IMR-90 (cell line): ENCODE measurements at regions not wholly inside any gene's neighbourhood (a gene's known extent, or its start where the extent isn't known, plus 50 kb on each side); places are given as distances from the start of the nearest gene placed in this dataset.
"Not testable (repeated sequence)": the region's sequence is repeated elsewhere in the genome, so short reads cannot be mapped to it uniquely, and the experiment has no call there.

Experiments
- ATAC-seq: fragments of 200-7000 bp; cut with Tn5 transposase; 2 replicates; pipeline ENCODE4 v1.9.1; 2020; ENCODE audit warnings: low read depth, mild to moderate bottlenecking, moderate library complexity
- BruUV-seq: library from RNA; stranded (reverse); fragments of 400-500 nt; replicated peaks from 2 replicates; lab custom pipeline; 2021; lab: Mats Ljungman, UMichigan
- CTCF ChIA-PET: fragments of 300-600 bp; formaldehyde crosslinking; extraction: SDS; loops from one replicate; lab custom pipeline; 2021; ENCODE audit warnings: antibody characterized with exemption; lab: Yijun Ruan, JAX
- POLR2A ChIA-PET: fragments of 300-600 bp; sonication (Branson Sonifier 250); formaldehyde crosslinking; loops from one replicate; lab custom pipeline; 2022; ENCODE audit warnings: antibody characterized with exemption; ENCODE audit not compliant: unreplicated experiment; lab: Charles Lee
- DNase-seq: peaks from one replicate; pipeline ENCODE4 v3.0.0; 2013
- H2AFZ ChIP-seq: replicated peaks from 2 replicates; pipeline ENCODE3; 2013; ENCODE audit warnings: low read length, mild to moderate bottlenecking; ENCODE audit not compliant: poor library complexity
- H2AK5ac ChIP-seq: 2 replicates; pipeline ENCODE4 v1.6.1; 2013; ENCODE audit warnings: low read depth, low read length, inconsistent platforms
- H2AK9ac ChIP-seq: replicated peaks from 2 replicates; pipeline ENCODE3; 2013; ENCODE audit warnings: mild to moderate bottlenecking, low read depth, low read length, moderate library complexity; ENCODE audit not compliant: poor library complexity
- H2BK120ac ChIP-seq: 2 replicates; pipeline ENCODE4 v1.6.1; 2013; ENCODE audit warnings: low read depth, low read length, inconsistent platforms
- H2BK15ac ChIP-seq: 3 replicates; pipeline ENCODE4 v1.6.1; 2013; ENCODE audit warnings: low read depth, low read length, inconsistent platforms
- H2BK20ac ChIP-seq: 2 replicates; pipeline ENCODE4 v1.6.1; 2013; ENCODE audit warnings: low read depth, mild to moderate bottlenecking, inconsistent platforms, low read length, moderate library complexity
- H2BK5ac ChIP-seq: 2 replicates; pipeline ENCODE4 v1.6.1; 2013; ENCODE audit warnings: mild to moderate bottlenecking, low read depth, low read length, inconsistent platforms; ENCODE audit not compliant: poor library complexity, severe bottlenecking
- H3K14ac ChIP-seq: replicated peaks from 2 replicates; pipeline ENCODE4 v1.6.1; 2013; ENCODE audit warnings: low read depth, low read length, inconsistent platforms
- H3K18ac ChIP-seq: 2 replicates; pipeline ENCODE4 v1.6.1; 2013; ENCODE audit warnings: low read depth, low read length, control low read depth
- H3K23ac ChIP-seq: 2 replicates; pipeline ENCODE4 v1.6.1; 2013; ENCODE audit warnings: low read depth, low read length, inconsistent platforms
- H3K27ac ChIP-seq: 2 replicates; pipeline ENCODE4 v1.5.1; 2013; ENCODE audit warnings: mild to moderate bottlenecking, control low read depth, low read length; ENCODE audit not compliant: insufficient read depth
- H3K27me3 ChIP-seq: 2 replicates; pipeline ENCODE4 v1.6.1; 2013; ENCODE audit warnings: low read length; ENCODE audit not compliant: control insufficient read depth, insufficient read depth
- H3K36me3 ChIP-seq: 2 replicates; pipeline ENCODE4 v1.6.1; 2013; ENCODE audit warnings: low read length, mixed read lengths; ENCODE audit not compliant: control insufficient read depth, insufficient read depth
- H3K4ac ChIP-seq: 2 replicates; pipeline ENCODE4 v1.6.1; 2013; ENCODE audit warnings: low read depth, low read length, inconsistent platforms
- H3K4me1 ChIP-seq: 2 replicates; pipeline ENCODE4 v1.6.1; 2013; ENCODE audit warnings: low read length, mixed read lengths; ENCODE audit not compliant: control insufficient read depth, insufficient read depth
- H3K4me2 ChIP-seq: 2 replicates; pipeline ENCODE4 v1.6.1; 2013; ENCODE audit warnings: low read depth, mild to moderate bottlenecking, control low read depth, low read length, moderate library complexity
- H3K4me3 ChIP-seq: 2 replicates; pipeline ENCODE4 v1.5.1; 2013; ENCODE audit warnings: low read depth, mild to moderate bottlenecking, control low read depth, low read length, moderate library complexity; ENCODE audit not compliant: insufficient read depth
- H3K56ac ChIP-seq: 2 replicates; pipeline ENCODE4 v1.6.1; 2013; ENCODE audit warnings: low read length, inconsistent platforms; ENCODE audit not compliant: insufficient read depth; ENCODE audit errors: extremely low read depth
- H3K79me1 ChIP-seq, 2 experiments: 2 replicates each; pipeline ENCODE4 v1.6.1; 2013; ENCODE audit warnings: low read length in 2 of 2, inconsistent platforms in 1 of 2, low read depth in 1 of 2
- H3K9ac ChIP-seq: 2 replicates; pipeline ENCODE4 v1.6.1; 2013; ENCODE audit warnings: low read depth, low read length, control low read depth
- H3K9me1 ChIP-seq: 2 replicates; pipeline ENCODE4 v1.6.1; 2013; ENCODE audit warnings: low read length, inconsistent platforms; ENCODE audit not compliant: insufficient read depth
- H3K9me3 ChIP-seq: 2 replicates; pipeline ENCODE4 v1.6.1; 2013; ENCODE audit warnings: low read length; ENCODE audit not compliant: control insufficient read depth, insufficient read depth
- H4K20me1 ChIP-seq: 2 replicates; pipeline ENCODE4 v1.6.1; 2013; ENCODE audit warnings: low read length, inconsistent platforms; ENCODE audit not compliant: insufficient read depth
- H4K5ac ChIP-seq: 2 replicates; pipeline ENCODE4 v1.6.1; 2013; ENCODE audit warnings: mild to moderate bottlenecking, low read depth, low read length, control low read depth
- H4K8ac ChIP-seq, 2 experiments: 2 replicates each; pipeline ENCODE4 v1.6.1; 2013; ENCODE audit warnings: low read depth in 2 of 2, low read length in 2 of 2, control low read depth in 1 of 2, inconsistent platforms in 1 of 2
- H4K91ac ChIP-seq: 2 replicates; pipeline ENCODE4 v1.6.1; 2013; ENCODE audit warnings: low read depth, low read length, inconsistent platforms; ENCODE audit not compliant: insufficient read depth
- WGBS, 2 experiments: methylation state at CpG; one replicate each; pipeline versions ENCODE4 v1.1.5 to v1.1.7; 2013; ENCODE audit warnings: missing lambda C conversion rate in 2 of 2; ENCODE audit not compliant: insufficient read length in 1 of 2; ENCODE audit errors: extremely low coverage in 2 of 2; 5-methylcytosine and 5-hydroxymethylcytosine counted together
- dilution Hi-C: fragments of 300-500 bp; cut with HindIII; formaldehyde crosslinking; loops from one replicate; pipeline ENCODE4 v1.14.3; 2018; ENCODE audit warnings: low sequenced_read_pairs; ENCODE audit not compliant: unreplicated experiment
- in situ Hi-C: fragments of 300-500 bp; cut with MboI; formaldehyde crosslinking; loops from 3 replicates; pipeline ENCODE4 v1.14.3; 2019; ENCODE audit warnings: low sequenced_read_pairs, inconsistent platforms, mixed read lengths
- intact Hi-C: fragments of 100-400 bp; cut with micrococcal nuclease; formaldehyde crosslinking; loops from 2 replicates; pipeline ENCODE4 v1.10.0; 2022

DNA sequence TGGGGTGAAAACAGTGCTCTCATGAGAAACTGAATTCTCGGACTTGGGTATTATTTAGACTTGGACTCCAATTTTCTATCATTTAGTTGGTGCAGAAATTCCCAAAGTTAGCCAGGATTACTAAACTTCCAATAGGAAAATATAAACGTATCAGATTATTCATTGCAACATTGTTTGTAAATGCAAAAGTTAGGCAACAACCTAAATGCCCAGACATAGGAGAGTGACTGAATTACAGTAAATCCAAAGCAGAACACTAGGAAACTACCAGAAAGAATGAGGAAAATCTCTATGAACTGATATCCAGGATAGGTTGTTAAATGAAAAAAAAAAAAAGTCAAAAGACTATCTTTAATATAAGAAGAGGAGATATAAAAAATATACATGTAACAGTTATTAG, 96.2 kb upstream of the DPY19L1 start:
- H2AK5ac ChIP-seq, H3K27me3 ChIP-seq, H3K23ac ChIP-seq, H3K9me1 ChIP-seq, H2BK20ac ChIP-seq, in situ Hi-C loops, H3K4me1 ChIP-seq, H3K4me3 ChIP-seq, H3K27ac ChIP-seq, H3K79me1 ChIP-seq, H3K56ac ChIP-seq, H3K4ac ChIP-seq, H2BK15ac ChIP-seq, BruUV-seq, POLR2A ChIA-PET, H3K9me3 ChIP-seq, H3K4me2 ChIP-seq, H3K14ac ChIP-seq, H2BK5ac ChIP-seq, H3K18ac ChIP-seq, ATAC-seq, H4K8ac ChIP-seq, H4K5ac ChIP-seq, DNase-seq, dilution Hi-C loops, H2AFZ ChIP-seq, H3K36me3 ChIP-seq, CTCF ChIA-PET, H3K9ac ChIP-seq, H2AK9ac ChIP-seq, H2BK120ac ChIP-seq, H4K91ac ChIP-seq, H4K20me1 ChIP-seq, intact Hi-C loops: not testable (repeated sequence)
- WGBS, 2 experiments, result no CpG with 5 or more reads among the region's 2 CpGs

DNA sequence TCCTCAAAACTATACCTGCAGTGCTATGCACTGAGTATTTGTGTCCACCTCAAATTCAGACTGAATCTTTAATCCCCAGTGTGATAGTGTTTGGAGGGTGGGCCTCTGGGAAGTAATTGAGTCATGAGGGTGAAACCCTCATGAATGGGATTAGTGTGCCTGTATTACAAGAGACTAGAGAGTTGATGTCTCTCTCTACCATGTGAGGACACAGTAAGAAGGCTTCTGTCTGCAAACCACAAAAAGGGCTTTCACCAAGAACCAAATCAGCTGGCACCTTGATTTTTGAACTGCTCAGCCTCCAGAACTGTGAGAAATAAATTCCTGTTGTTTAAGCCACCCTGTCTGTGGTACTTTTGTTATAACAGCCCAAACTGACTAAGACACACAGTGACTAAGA, 95.7 kb upstream of the DPY19L1 start:
- H3K79me1 ChIP-seq, in situ Hi-C loops, H4K20me1 ChIP-seq, H2AK5ac ChIP-seq, H3K9me3 ChIP-seq, H3K4me2 ChIP-seq, BruUV-seq, H3K36me3 ChIP-seq, H4K91ac ChIP-seq, DNase-seq, CTCF ChIA-PET, H2BK20ac ChIP-seq, H3K9ac ChIP-seq, intact Hi-C loops, H3K4ac ChIP-seq, H2AFZ ChIP-seq, H3K18ac ChIP-seq, dilution Hi-C loops, H2AK9ac ChIP-seq, H4K8ac ChIP-seq, H2BK15ac ChIP-seq, H3K23ac ChIP-seq, ATAC-seq, H4K5ac ChIP-seq, H2BK5ac ChIP-seq, H3K9me1 ChIP-seq, H3K4me3 ChIP-seq, H3K14ac ChIP-seq, POLR2A ChIA-PET, H3K4me1 ChIP-seq, H2BK120ac ChIP-seq, H3K27ac ChIP-seq, H3K27me3 ChIP-seq, H3K56ac ChIP-seq: not testable (repeated sequence)
